ENCODE measurements at regions not wholly inside any gene's neighbourhood (a gene's known extent, or its start where the extent isn't known, plus 50 kb on each side); places are given as distances from the start of the nearest gene placed in this dataset.

GRCh38 chr16:75928295-75928694 lies 202.0 kb upstream of the CPHXL start:
- H3K27me3 ChIP-seq = no peaks in the 10 kb centered on the region
- H3K9me3 ChIP-seq = no peaks in the 10 kb centered on the region
- 83 to 94% methylated on average over 1 of the region's 1 CpG for WGBS, 2 donors
- H3K4me1 ChIP-seq = no peaks in the 10 kb centered on the region
- no peak for TF ChIP-seq CTCF (IDR thresholded peaks at IDR 0.05)
- DNase-seq (no peak), FAIRE-seq (no peak), ATAC-seq (no peak)
- intact Hi-C loops (cut with DNase I) = no loop called here
- H3K27ac ChIP-seq = no peak overlapping the region
- H3K4me3 ChIP-seq = no peak overlapping the region
- H3K36me3 ChIP-seq = no peaks in the 10 kb centered on the region

- H3K4me3 ChIP-seq = no peak overlapping the region
- no peak for TF ChIP-seq CTCF (IDR thresholded peaks at IDR 0.05)
- WGBS, 2 donors = 75 to 97% methylated on average over 1 of the region's 1 CpG
- H3K4me1 ChIP-seq = no peaks in the 10 kb centered on the region
- DNase-seq = no peak
- no peaks in the 10 kb centered on the region for H3K9me3 ChIP-seq
- FAIRE-seq = no peak
- no peak overlapping the region for H3K27ac ChIP-seq
- no peaks in the 10 kb centered on the region for H3K36me3 ChIP-seq
- intact Hi-C loops (cut with DNase I) = no loop called here
- no peaks in the 10 kb centered on the region for H3K27me3 ChIP-seq
- ATAC-seq = no peak
Observed at GRCh38 chr16:75929046-75929445, 202.8 kb upstream of the CPHXL start.

GRCh38 chr16:75931043-75931442 lies 204.8 kb upstream of the CPHXL start:
- no peak overlapping the region for H3K4me3 ChIP-seq
- TF ChIP-seq CTCF (IDR thresholded peaks at IDR 0.05) = no peak
- H3K36me3 ChIP-seq = no peaks in the 10 kb centered on the region
- no peaks in the 10 kb centered on the region for H3K9me3 ChIP-seq
- ATAC-seq = no peak
- H3K4me1 ChIP-seq = no peaks in the 10 kb centered on the region
- H3K27ac ChIP-seq = no peak overlapping the region
- 60 to 77% methylated on average over 1 of the region's 1 CpG for WGBS, 2 donors
- no peaks in the 10 kb centered on the region for H3K27me3 ChIP-seq
- no peak for FAIRE-seq
- DNase-seq = no peak
- intact Hi-C loops (cut with DNase I) = no loop called here

GRCh38 chr16:75931970-75932369 lies 205.7 kb upstream of the CPHXL start:
- ATAC-seq (no peak), FAIRE-seq (no peak)
- 92% methylated on average over 1 of the region's 1 CpG for WGBS, 2 donors

GRCh38 chr16:75938818-75939217 lies 212.5 kb upstream of the CPHXL start:
- H3K4me1 ChIP-seq = peaks cover 0 to 3% (median 0%) of the 10 kb centered on the region in 3 donors
- ATAC-seq = no peak
- no peak for DNase-seq
- intact Hi-C loops (cut with DNase I) = no loop called here
- H3K27me3 ChIP-seq = no peaks in the 10 kb centered on the region
- no peak for TF ChIP-seq CTCF (IDR thresholded peaks at IDR 0.05)
- WGBS, 2 donors = 88% methylated on average over 8 of the region's 8 CpGs
- H3K4me3 ChIP-seq = no peak overlapping the region
- H3K9me3 ChIP-seq = no peaks in the 10 kb centered on the region
- FAIRE-seq = no peak
- H3K27ac ChIP-seq = no peak overlapping the region
- no peaks in the 10 kb centered on the region for H3K36me3 ChIP-seq

More at GRCh38 chr16:75931970-75932369, 205.7 kb upstream of the CPHXL start:
- no peak overlapping the region for H3K4me3 ChIP-seq
- intact Hi-C loops (cut with DNase I) = no loop called here
- H3K27me3 ChIP-seq = no peaks in the 10 kb centered on the region
- TF ChIP-seq CTCF (IDR thresholded peaks at IDR 0.05) = no peak
- H3K9me3 ChIP-seq = no peaks in the 10 kb centered on the region
- no peak for DNase-seq
- H3K36me3 ChIP-seq = no peaks in the 10 kb centered on the region
- H3K27ac ChIP-seq = no peak overlapping the region
- H3K4me1 ChIP-seq = no peaks in the 10 kb centered on the region

Measured in pancreas (tissue), 10 donors.